ENCODE measurements at regions not wholly inside any gene's neighbourhood (a gene's known extent, or its start where the extent isn't known, plus 50 kb on each side); places are given as distances from the start of the nearest gene placed in this dataset.
"Not testable (repeated sequence)": the region's sequence is repeated elsewhere in the genome, so short reads cannot be mapped to it uniquely, and the experiment has no call there.

DNA sequence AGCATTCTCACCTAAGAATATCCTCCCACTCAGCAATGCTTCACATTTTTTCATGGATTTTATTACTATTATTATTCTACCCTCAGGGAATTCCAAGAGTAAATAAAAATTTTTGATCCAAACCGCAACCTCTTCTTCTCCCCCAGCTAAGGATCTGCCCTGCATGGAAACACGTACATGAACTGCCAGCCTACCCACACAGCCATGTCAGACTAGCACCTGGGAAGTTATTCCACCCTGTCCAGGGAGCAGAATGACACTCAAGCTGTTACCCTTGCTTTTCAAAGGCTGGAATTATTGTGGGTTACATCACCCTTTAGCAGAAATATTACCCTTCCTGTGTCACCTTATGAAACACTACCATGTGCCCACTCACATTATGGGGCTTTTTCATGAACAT lies 227.3 kb upstream of the USP15 start:
- no peak for DNase-seq (ENCODE audit: low read depth)
- TF ChIP-seq, protein P1, sequence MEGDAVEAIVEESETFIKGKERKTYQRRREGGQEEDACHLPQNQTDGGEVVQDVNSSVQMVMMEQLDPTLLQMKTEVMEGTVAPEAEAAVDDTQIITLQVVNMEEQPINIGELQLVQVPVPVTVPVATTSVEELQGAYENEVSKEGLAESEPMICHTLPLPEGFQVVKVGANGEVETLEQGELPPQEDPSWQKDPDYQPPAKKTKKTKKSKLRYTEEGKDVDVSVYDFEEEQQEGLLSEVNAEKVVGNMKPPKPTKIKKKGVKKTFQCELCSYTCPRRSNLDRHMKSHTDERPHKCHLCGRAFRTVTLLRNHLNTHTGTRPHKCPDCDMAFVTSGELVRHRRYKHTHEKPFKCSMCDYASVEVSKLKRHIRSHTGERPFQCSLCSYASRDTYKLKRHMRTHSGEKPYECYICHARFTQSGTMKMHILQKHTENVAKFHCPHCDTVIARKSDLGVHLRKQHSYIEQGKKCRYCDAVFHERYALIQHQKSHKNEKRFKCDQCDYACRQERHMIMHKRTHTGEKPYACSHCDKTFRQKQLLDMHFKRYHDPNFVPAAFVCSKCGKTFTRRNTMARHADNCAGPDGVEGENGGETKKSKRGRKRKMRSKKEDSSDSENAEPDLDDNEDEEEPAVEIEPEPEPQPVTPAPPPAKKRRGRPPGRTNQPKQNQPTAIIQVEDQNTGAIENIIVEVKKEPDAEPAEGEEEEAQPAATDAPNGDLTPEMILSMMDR (conservative IDR thresholded peaks at IDR 0.05; ENCODE audit: low read depth, low read length): no peak
- H3K4me3 ChIP-seq (ENCODE audit: low read depth, low read length): no peak overlapping the region

DNA sequence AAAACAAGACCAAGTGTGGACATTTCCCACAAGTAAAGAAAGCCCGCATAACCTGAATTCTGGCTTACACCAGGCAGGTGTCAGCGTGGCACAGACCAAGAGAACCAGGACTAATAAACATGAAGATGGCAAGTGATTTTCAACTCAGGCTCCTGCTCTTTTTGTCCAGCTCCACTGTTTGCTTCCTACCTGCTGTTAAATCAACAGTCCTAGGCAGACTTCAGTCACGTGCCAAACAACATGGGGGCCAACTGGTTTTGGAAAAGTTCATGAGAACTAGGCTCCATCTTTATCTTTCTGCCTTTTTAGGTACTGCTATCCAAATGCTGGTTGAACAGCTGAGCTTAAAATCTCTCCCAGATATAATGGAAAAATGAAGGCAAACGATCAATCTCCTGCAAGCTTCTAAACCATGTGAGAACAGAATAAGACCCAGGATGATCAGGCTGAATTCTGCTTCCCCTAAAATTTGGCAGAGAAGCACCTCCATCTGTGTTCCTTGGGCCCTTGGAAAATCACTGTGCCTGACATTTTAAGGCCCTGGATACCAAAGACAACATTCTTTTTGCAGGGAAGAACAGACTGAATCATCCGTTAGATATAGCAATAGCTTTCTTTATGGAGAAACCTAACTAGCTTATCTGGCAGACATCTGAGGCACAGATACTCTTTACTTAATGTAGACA lies 215.6 kb upstream of the USP15 start:
- no peak overlapping the region for H3K4me3 ChIP-seq (ENCODE audit: low read depth, low read length)
- TF ChIP-seq, protein P1 (conservative IDR thresholded peaks at IDR 0.05; ENCODE audit: low read depth, low read length): no peak
- DNase-seq (ENCODE audit: low read depth): no peak

DNA sequence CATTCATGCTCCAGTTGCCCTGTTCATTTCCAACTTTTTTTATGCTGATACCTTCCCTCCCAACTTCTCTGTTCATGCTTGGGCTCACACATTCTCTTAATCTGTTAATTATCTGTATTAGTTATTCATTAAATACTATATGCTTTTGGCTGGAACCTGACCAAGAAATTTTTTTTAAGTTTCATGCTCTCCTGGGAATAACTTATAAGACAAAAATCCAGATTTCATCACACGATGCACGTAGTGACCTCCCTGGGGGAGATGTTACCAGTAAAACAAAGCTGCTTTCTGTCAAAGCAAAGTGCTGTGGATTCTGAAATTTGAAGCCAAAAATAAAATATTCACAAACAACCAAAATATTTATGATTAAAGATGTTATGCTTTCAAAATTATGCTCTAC lies 215.0 kb upstream of the USP15 start:
- DNase-seq (ENCODE audit: low read depth): no peak
- TF ChIP-seq, protein P1 (conservative IDR thresholded peaks at IDR 0.05; ENCODE audit: low read depth, low read length): no peak
- H3K4me3 ChIP-seq (ENCODE audit: low read depth, low read length): no peak overlapping the region

DNA sequence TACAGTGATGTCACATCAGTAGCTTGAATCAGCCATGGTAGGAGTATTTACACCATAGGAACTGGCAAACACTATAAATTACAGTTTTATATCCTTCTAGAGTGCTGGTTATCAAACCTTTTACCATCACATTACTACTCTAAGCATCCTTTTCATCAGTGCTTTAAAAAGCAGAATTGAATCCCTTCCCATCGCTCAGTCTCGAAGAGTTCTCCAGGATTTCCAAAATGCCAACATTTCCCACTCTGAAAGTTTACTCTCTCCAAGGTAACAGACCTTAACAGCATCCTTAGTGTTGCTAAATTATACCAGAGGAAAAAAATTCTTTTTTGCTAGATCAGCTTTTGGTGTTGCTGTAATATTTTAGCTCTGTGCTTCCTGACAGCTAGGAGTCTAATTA lies 209.4 kb upstream of the USP15 start:
- TF ChIP-seq, protein P1 (conservative IDR thresholded peaks at IDR 0.05; ENCODE audit: low read depth, low read length): no peak
- H3K4me3 ChIP-seq (ENCODE audit: low read depth, low read length): no peak overlapping the region
- no peak for DNase-seq (ENCODE audit: low read depth)

DNA sequence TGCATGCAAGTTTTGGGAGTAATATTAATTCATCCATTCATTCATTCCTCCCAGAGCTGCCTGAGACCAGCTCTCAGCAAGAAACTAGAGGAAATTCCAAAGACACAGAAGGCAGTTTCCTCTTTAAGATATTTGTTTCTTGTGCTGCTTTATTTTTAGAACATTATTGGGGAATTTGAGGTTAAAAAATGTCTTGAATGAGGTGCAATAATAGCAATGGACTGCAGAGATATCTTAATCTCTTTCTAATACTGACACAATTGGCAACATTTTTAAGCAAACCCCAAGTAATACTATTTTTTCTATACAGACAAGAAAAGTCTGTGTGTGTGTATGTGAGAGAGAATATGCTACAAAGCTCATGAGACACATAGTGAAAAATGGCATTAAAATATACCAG lies 190.2 kb upstream of the USP15 start:
- no peak for DNase-seq (ENCODE audit: low read depth)
- no peak overlapping the region for H3K4me3 ChIP-seq (ENCODE audit: low read depth, low read length)
- TF ChIP-seq, protein P1 (conservative IDR thresholded peaks at IDR 0.05; ENCODE audit: low read depth, low read length): no peak

DNA sequence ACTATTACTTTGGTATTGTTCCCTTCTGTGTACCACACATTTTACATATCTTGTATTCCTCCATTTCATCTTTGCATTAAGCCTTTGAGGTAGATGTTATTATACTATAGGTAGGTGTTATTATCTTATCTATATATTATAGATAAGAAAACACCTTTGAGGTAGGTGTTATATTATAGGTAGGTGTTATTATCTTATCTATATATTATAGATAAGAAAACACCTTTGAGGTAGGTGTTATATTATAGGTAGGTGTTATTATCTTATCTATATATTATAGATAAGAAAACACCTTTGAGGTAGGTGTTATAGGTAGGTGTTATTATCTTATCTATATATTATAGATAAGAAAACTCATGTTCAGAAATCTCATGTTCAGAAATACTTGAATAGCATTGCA lies 187.0 kb upstream of the USP15 start:
- not testable (repeated sequence) for H3K4me3 ChIP-seq (ENCODE audit: low read depth, low read length); DNase-seq (ENCODE audit: low read depth)

DNA sequence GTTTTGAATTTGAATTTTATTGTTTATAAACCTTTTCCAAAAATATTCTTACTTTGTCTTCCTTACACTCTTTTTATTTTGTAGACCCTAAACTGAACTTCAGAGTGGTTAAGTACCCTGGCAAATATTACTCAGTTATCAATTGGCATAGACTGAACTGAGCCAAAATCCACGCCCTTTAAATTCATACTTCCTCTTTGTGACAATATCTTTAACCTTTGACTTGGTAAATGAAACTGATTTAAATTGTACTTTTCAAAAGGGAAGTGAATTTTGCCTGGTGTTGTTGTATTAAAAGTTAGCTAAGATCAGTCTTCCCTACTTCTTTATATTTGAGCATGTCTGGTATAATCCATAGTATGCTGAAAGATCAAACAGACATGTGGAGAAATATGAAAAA lies 184.3 kb upstream of the USP15 start:
- TF ChIP-seq, protein P1 (conservative IDR thresholded peaks at IDR 0.05; ENCODE audit: low read depth, low read length): no peak
- no peak for DNase-seq (ENCODE audit: low read depth)
- H3K4me3 ChIP-seq (ENCODE audit: low read depth, low read length): no peak overlapping the region

All from epithelial cell of proximal tubule (primary cell).